ENCODE measurements at regions not wholly inside any gene's neighbourhood (a gene's known extent, or its start where the extent isn't known, plus 50 kb on each side); places are given as distances from the start of the nearest gene placed in this dataset.

GRCh38 chr5:135671966-135672365 is 93.2 kb upstream of the CXCL14 start:
- no peak for TF ChIP-seq CTCF (IDR thresholded peaks at IDR 0.05)
- no peak for TF ChIP-seq POLR2A (IDR thresholded peaks at IDR 0.05)

Data from body of pancreas (tissue), 4 donors.